ENCODE measurements at regions not wholly inside any gene's neighbourhood (a gene's known extent, or its start where the extent isn't known, plus 50 kb on each side); places are given as distances from the start of the nearest gene placed in this dataset.

DNA sequence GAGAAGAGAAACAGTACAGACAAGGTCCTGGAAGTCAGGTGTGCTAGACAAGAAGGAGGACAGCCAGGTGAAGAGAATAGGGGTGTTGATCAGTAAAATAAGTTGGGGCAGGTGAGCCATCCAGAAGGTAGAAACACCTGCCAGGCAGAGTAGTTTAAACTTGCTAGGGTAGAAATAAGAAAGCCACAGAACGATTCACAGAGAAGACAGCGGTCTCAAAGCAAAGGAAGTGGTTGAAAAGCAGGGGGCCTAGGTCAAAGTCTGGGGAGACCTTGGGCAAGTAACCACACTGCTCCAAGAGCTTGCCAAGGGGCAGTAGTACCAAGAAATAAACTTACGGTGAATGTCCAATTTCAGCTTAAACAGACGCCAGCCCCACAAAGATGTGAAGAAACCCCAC is 116.6 kb upstream of the PROX1 start:
- Histone ChIP-seq H3K4me1 (ENCODE audit: insufficient read depth, low read length) (no peaks in the 10 kb centered on the region), H3K9ac (ENCODE audit: low read depth, low read length) (no peak overlapping the region), H3K9me3 (ENCODE audit: control insufficient read depth, insufficient read depth, low read length) (no peaks in the 10 kb centered on the region), H3K36me3 (ENCODE audit: insufficient read depth, low read length) (no peaks in the 10 kb centered on the region)

DNA sequence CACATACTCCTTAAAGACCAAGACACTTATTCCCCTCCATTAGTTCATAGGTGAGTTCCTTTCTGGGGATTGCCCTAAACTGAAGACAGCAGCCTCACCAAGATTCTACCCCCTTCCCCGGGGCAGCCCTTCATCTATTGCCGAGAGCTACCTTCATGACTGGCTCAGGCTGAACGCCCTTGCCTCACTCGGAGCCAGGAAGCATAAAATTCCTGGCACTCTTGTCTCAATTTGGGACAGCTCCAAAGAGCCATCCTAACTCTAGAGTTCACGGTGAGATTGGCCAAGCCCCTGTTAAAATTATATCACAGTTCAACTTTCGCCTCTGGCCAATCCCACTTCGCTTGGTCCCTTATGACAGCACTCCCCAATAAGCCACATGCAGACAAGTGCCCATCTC is 113.0 kb upstream of the PROX1 start:
- Histone ChIP-seq H3K9me3 (ENCODE audit: control insufficient read depth, insufficient read depth, low read length) (no peaks in the 10 kb centered on the region), H3K4me1 (ENCODE audit: insufficient read depth, low read length) (no peaks in the 10 kb centered on the region), H3K36me3 (ENCODE audit: insufficient read depth, low read length) (no peaks in the 10 kb centered on the region), H3K9ac (ENCODE audit: low read depth, low read length) (no peak overlapping the region)

DNA sequence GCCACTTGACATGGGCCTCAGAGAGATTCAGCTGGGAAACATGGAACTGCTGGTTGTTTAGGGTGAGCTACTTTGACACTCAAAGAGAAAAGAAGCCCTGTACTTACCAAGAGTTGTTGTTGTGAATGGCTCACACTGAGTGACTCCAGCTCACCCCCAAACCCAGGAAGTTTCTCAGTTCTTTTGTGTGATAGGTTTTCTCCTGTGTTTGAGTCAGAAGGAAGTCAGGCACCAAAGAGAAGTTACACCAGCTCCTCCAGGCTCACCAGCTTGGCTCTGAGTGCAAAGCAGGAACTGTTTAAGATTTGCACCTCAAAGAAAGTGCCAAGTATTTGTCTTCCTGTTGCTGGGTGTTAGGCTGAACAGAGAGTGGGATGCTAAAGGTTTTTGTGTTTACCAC is 111.2 kb upstream of the PROX1 start:
- no peak overlapping the region for H3K9ac ChIP-seq (ENCODE audit: low read depth, low read length)

DNA sequence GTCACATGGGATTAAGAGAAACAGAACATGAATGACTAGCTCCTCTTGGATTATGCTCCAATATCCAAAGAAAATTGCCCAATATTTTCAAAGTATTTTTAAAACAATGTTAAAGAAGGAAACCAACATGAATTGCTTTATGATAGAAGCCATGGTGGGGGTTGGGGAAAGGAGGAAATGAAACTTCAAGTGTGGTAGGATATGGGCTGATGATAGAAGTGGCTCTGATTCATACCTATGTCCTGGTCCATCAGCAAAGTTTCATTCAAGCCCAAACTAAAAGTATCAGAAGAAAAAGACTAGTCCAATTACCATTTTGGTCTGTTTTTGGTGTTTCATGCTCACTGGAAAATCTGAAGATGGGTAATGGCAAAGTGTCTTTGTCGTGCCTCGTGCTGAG is 104.2 kb upstream of the PROX1 start:
- no peaks in the 10 kb centered on the region for H3K9me3 ChIP-seq (ENCODE audit: control insufficient read depth, insufficient read depth, low read length)
- H3K4me1 ChIP-seq (ENCODE audit: insufficient read depth, low read length) = no peaks in the 10 kb centered on the region
- H3K9ac ChIP-seq (ENCODE audit: low read depth, low read length) = no peak overlapping the region
- no peaks in the 10 kb centered on the region for H3K36me3 ChIP-seq (ENCODE audit: insufficient read depth, low read length)

More for the DNA sequence above, 111.2 kb upstream of the PROX1 start:
- Histone ChIP-seq H3K9me3 (ENCODE audit: control insufficient read depth, insufficient read depth, low read length) (no peaks in the 10 kb centered on the region), H3K4me1 (ENCODE audit: insufficient read depth, low read length) (no peaks in the 10 kb centered on the region), H3K36me3 (ENCODE audit: insufficient read depth, low read length) (no peaks in the 10 kb centered on the region)

DNA sequence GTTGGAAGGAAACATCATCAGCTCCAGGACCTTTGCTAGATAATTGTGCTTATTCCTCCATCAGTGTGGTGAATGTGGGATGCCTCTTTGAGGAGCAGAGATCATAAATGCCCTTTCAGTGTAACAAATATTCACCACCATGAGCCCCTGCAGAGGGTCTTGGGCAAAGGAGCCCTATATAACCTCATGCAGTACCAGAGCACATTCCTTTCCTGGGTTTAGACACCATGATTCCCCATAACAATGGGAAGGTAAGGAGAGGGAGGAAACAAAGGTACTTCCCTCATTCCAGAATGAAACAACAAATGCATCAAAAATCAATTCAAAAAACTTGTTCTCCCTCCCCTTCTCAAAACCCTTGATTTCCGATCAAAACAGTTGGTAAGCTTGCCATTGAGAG is 103.4 kb upstream of the PROX1 start:
- Histone ChIP-seq H3K9ac (ENCODE audit: low read depth, low read length) (no peak overlapping the region), H3K36me3 (ENCODE audit: insufficient read depth, low read length) (no peaks in the 10 kb centered on the region), H3K4me1 (ENCODE audit: insufficient read depth, low read length) (no peaks in the 10 kb centered on the region), H3K9me3 (ENCODE audit: control insufficient read depth, insufficient read depth, low read length) (no peaks in the 10 kb centered on the region)

GRCh38 chr1:213884942-213885341 is 102.8 kb upstream of the PROX1 start:
- no peak overlapping the region for H3K9ac ChIP-seq (ENCODE audit: low read depth, low read length)
- H3K4me1 ChIP-seq (ENCODE audit: insufficient read depth, low read length) = no peaks in the 10 kb centered on the region

GRCh38 chr1:213887842-213888241 is 99.9 kb upstream of the PROX1 start:
- Histone ChIP-seq H3K4me1 (ENCODE audit: insufficient read depth, low read length) (no peaks in the 10 kb centered on the region), H3K36me3 (ENCODE audit: insufficient read depth, low read length) (no peaks in the 10 kb centered on the region), H3K9ac (ENCODE audit: low read depth, low read length) (no peak overlapping the region), H3K9me3 (ENCODE audit: control insufficient read depth, insufficient read depth, low read length) (no peaks in the 10 kb centered on the region)

More at GRCh38 chr1:213884942-213885341, 102.8 kb upstream of the PROX1 start:
- Histone ChIP-seq H3K36me3 (ENCODE audit: insufficient read depth, low read length) (no peaks in the 10 kb centered on the region), H3K9me3 (ENCODE audit: control insufficient read depth, insufficient read depth, low read length) (no peaks in the 10 kb centered on the region)

DNA sequence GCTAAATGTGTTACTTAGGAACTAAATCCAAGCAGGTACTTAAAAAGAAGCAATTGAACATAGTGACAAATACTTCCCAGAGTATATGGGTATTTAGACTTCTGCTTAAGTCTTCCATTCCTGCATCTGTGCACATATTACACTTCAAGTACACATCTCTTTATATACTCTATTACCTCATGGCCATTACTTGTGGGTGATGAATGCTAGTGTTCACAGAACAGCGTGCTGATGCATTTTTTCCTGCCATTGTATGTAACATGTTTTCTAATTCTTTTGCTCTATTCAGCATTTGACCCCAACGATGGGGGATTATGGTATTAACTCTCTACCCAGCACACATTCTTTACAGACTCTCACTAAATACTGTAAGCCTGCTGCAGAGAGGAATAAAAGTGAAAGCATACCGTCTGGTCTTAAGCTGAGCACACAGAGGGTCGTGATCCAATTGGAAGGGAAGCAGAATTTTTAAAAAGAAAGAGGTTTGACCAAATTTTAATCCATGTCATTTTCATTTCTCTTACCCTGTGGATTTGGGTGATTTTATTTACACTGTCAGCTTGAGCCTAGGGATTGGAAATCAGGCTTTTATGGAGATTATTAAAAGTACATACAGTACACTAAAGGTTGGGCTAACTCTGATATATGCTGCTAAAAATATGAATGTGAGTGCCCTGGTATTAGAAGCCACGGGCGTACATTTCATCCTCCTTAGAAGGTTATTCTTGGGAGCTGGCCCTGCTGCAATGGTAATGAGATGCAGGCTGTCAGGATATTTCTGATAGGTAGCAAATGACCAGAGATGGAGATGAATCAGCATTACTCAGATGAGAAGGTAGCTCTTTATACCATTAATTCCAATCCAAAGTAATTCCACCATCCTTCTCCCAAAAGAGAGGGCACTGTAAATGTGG is 95.5 kb upstream of the PROX1 start:
- no peaks in the 10 kb centered on the region for H3K4me1 ChIP-seq (ENCODE audit: insufficient read depth, low read length)
- H3K9ac ChIP-seq (ENCODE audit: low read depth, low read length) = no peak overlapping the region
- H3K9me3 ChIP-seq (ENCODE audit: control insufficient read depth, insufficient read depth, low read length) = peaks cover 5% of the 10 kb centered on the region; the same call in 1 of the 2 replicates
- no peaks in the 10 kb centered on the region for H3K36me3 ChIP-seq (ENCODE audit: insufficient read depth, low read length)

DNA sequence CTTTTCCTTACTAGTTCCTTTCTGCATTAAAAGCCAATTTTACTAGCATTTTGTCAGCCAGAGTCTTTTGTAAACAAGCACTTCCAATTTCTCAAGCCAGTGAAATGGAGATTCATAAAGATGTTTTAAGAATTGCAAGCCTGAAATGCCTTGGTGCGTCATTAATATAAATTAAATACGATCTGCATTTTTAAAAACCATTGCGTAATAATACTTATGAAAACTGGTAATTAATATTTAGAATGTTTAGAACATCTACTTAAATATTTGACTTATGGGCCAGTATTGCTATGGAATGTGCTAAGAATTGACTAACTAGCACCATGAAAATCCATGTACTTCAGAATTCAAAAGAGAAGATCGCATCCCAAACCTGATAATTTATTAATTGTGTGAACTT is 89.1 kb upstream of the PROX1 start:
- H3K36me3 ChIP-seq (ENCODE audit: insufficient read depth, low read length) = no peaks in the 10 kb centered on the region
- peaks cover 5% of the 10 kb centered on the region; the same call in 1 of the 2 replicates for H3K9me3 ChIP-seq (ENCODE audit: control insufficient read depth, insufficient read depth, low read length)
- no peaks in the 10 kb centered on the region for H3K4me1 ChIP-seq (ENCODE audit: insufficient read depth, low read length)
- H3K9ac ChIP-seq (ENCODE audit: low read depth, low read length) = no peak overlapping the region

DNA sequence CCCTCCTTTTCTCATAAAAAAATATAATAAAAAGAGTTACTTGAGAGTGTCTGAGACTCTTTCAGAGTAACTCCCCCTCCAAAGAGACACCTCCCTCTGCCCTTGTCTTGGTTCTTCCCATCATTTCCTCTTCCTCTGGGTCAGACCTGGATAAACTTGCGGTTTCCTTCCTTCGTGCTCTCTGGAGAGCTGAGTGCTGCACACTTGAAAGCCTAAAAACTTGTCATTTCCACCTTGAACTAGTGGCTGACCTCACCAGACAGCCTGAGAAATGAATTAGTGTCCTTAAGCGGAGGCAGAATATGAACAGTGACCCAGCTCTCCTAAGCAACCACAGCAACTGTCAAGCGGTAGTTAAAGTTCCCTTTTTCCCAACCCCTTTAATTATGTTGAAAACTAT is 88.4 kb upstream of the PROX1 start:
- Histone ChIP-seq H3K4me1 (ENCODE audit: insufficient read depth, low read length) (no peaks in the 10 kb centered on the region), H3K9me3 (ENCODE audit: control insufficient read depth, insufficient read depth, low read length) (peaks cover 5% of the 10 kb centered on the region; the same call in 1 of the 2 replicates), H3K9ac (ENCODE audit: low read depth, low read length) (no peak overlapping the region), H3K36me3 (ENCODE audit: insufficient read depth, low read length) (no peaks in the 10 kb centered on the region)

DNA sequence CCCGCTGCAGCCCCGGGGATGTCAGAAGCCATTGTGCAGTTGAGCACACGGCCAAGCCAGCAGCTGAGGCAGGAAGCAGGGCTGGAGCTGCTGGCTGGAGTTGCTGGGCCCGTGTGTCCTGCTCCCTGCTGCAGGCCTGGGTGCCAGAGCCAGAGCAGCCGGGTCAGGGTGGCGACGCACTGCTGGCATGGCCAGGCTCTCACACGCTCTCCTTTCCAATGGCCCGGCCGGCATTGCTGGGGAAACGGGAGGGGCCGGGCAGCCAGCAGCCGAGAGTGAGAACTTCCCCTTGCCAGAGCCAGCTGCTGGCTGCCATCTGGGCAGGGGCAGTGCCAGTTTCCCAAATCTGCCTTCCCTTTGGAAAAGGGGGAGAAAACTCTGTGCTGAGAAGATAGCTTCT is 82.4 kb upstream of the PROX1 start:
- no peaks in the 10 kb centered on the region for H3K4me1 ChIP-seq (ENCODE audit: insufficient read depth, low read length)
- H3K9ac ChIP-seq (ENCODE audit: low read depth, low read length) = no peak overlapping the region
- H3K9me3 ChIP-seq (ENCODE audit: control insufficient read depth, insufficient read depth, low read length) = no peaks in the 10 kb centered on the region
- H3K36me3 ChIP-seq (ENCODE audit: insufficient read depth, low read length) = no peaks in the 10 kb centered on the region

DNA sequence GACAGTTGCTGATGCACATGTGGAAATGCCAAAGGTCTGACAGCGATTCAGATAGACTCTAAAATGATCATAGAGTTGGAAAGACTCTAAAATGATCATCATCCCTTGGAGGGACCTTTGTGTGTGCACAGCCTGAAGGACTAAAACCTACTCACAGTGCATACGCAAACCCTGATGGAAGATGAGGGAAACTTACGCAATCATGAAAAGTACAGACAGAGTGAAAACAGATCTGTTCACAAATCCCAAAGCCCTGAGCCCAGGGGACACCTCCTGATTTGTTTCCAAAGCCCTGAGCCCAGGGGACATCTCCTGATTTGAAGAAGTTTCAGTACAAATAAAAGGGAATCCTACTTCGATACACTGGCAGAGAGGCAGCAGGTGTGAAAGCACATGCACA is 79.3 kb upstream of the PROX1 start:
- H3K36me3 ChIP-seq (ENCODE audit: insufficient read depth, low read length) = no peaks in the 10 kb centered on the region
- no peaks in the 10 kb centered on the region for H3K9me3 ChIP-seq (ENCODE audit: control insufficient read depth, insufficient read depth, low read length)
- H3K9ac ChIP-seq (ENCODE audit: low read depth, low read length) = no peak overlapping the region
- H3K4me1 ChIP-seq (ENCODE audit: insufficient read depth, low read length) = no peaks in the 10 kb centered on the region

DNA sequence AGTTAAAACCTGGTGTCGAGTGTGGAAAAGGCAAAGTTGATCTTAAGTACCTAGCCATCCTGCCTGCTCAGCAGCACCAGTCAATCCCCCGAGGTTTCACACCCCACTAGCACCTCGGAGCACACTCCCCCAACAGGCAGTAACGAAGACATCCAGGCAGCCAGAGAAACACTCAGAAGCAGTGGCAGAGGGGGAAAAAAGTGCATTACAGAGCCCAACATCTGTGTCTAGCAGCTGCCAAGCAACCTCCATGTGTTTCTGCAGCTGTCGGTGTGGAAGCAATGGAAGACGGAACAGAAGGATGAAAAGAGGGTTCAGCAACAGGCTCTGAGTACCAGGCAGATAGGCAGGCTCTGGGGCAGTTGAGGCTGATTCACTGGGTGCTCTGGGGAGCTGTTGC is 73.4 kb upstream of the PROX1 start:
- Histone ChIP-seq H3K4me1 (ENCODE audit: insufficient read depth, low read length) (no peaks in the 10 kb centered on the region), H3K9ac (ENCODE audit: low read depth, low read length) (no peak overlapping the region), H3K9me3 (ENCODE audit: control insufficient read depth, insufficient read depth, low read length) (no peaks in the 10 kb centered on the region), H3K36me3 (ENCODE audit: insufficient read depth, low read length) (no peaks in the 10 kb centered on the region)

DNA sequence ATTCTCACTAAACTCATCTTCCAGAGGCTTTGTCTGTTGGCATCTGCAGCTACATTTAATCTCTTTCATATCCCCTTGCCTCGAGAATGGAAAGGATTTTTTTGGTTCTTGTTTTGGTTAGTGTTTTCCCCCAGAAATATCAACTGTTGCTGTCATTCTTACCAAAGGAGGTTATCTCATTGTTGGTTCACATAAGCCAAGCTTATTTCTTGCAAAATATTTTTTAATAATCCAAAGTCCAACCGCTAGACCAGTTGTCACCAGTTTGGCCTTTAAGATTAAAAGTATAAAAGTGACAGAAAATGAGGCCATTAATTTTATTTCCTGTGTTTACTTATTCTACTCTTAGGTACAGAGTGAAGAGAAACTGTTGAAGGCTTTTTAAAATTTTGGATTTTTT is 66.5 kb upstream of the PROX1 start:
- H3K4me1 ChIP-seq (ENCODE audit: insufficient read depth, low read length) = no peaks in the 10 kb centered on the region
- no peaks in the 10 kb centered on the region for H3K9me3 ChIP-seq (ENCODE audit: control insufficient read depth, insufficient read depth, low read length)
- H3K9ac ChIP-seq (ENCODE audit: low read depth, low read length) = no peak overlapping the region
- no peaks in the 10 kb centered on the region for H3K36me3 ChIP-seq (ENCODE audit: insufficient read depth, low read length)

GRCh38 chr1:213921712-213922111 is 66.1 kb upstream of the PROX1 start:
- H3K9ac ChIP-seq (ENCODE audit: low read depth, low read length) = no peak overlapping the region
- H3K9me3 ChIP-seq (ENCODE audit: control insufficient read depth, insufficient read depth, low read length) = no peaks in the 10 kb centered on the region
- no peaks in the 10 kb centered on the region for H3K4me1 ChIP-seq (ENCODE audit: insufficient read depth, low read length)
- no peaks in the 10 kb centered on the region for H3K36me3 ChIP-seq (ENCODE audit: insufficient read depth, low read length)
